Cerebellar cortex (tissue), 1 donor: ENCODE measurements at regions not wholly inside any gene's neighbourhood (a gene's known extent, or its start where the extent isn't known, plus 50 kb on each side); places are given as distances from the start of the nearest gene placed in this dataset.

ENCODE experiments used
- DNase-seq: peaks from one replicate; pipeline ENCODE4 v3.0.0-alpha.2; 2015; ENCODE audit warnings: low spot score

DNA sequence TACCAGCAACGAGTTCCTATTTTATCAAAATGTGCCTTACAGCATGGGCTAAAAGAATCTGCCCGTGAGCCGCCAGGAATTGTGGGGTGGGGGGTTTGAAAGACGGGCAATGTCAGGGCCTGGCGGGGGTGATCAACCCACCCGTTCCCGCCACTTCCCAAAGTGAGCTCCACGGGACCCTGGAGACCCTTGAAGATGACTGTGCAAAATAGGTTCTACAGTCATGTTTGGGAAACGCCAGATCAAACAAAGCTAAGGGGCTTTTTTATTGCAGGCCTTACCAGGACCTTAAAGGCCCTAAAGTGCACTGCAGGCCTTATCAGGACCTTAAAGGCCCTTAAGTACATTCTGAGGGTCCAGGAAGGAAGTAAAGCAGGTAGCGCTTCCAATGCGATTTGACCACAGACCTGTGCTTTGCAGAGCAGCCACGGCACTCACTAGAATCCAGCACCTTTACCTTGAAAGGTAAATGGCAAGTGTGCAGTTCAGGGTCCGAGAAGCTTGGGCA is 404.1 kb downstream of the SHANK2 start:
- DNase-seq, result no peak

DNA sequence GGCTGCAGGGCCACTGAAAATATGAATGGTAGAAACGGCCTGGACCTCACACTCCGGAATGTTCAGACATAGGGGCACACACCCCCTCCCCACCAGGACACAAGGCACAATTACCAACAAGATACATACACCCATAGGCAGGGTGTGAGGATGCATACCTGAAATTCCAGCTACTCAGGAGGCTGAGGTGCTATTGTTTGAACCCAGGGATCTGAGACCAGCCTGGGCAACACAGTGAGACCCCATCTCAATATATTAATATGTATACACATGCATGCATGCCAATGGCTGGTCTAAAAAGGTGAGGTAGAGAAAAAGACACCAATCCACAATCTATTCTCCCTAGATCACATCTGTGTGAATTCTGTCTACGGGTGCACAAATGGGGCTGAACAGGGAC is 403.3 kb downstream of the SHANK2 start:
- no peak for DNase-seq

DNA sequence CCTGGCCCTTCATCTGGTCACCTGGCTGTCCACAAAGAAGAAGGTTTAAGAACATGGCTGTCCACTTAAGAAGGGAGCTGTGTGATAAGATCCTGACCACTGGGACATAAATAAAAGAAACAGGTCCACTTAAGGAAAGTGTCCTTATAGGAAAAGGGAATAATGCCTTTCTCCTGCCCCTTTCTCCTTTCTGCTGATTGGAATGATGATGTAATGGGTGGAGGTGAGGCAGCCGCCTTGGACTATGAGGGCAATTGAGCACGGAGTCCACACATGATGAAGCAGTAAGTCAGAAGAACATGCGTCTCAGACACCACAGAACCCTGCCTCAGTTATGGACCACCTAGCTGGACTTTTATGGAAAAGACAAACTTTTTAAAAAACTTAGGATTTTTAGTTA is 401.1 kb downstream of the SHANK2 start:
- DNase-seq, result no peak

DNA sequence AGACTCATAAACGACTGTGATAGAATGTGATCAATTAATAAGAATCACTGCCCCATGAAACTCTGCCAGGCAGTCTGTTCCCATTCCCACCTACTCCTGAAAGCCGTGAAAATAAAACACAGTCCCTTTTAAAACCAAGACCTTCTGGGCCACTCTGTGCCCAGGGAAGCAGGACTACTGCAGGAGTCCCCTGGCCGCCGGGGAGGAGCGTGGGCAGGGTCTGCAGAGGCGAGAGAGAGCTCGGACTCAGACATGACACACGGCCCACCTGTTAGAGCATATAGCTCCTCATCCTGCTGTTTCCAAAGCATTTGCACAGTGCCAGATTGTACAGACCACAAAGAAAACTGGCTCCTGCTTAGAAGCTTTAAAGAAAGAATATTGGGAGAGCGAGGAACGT is 400.5 kb downstream of the SHANK2 start:
- no peak for DNase-seq

DNA sequence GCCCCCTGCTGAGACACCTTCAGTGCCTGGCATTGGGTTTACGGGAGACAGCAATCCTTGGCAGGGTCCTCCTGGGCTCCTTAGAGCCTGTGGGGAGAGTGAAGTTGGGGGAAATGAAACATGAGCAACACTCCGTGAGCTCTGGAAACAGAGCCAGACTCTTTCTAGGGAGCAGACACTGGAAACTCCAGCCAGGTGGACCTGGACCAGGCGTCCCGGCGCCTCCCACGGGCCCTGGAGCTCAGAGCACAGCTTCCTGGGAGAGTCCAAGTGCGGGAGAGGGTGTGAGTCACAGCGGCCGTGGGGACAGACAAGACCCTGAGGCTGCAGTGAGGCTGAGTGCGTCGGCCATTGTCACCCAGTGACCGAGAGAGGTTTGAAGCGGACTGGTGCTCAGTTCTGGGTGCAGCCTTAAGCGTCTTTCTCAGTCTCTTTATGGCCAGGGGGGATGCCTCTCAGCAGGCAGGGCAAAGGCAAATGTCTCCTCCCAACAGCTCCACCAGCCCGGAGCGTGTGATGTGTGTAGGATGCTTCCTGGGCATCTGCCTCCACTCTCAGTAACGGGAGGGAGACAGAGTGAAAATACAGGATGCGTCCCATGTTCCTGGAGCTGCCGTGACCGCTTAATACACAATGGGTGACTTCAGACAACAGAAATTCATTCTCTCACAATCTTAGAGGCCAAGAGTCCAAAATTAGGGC is 399.2 kb downstream of the SHANK2 start:
- no peak for DNase-seq

DNA sequence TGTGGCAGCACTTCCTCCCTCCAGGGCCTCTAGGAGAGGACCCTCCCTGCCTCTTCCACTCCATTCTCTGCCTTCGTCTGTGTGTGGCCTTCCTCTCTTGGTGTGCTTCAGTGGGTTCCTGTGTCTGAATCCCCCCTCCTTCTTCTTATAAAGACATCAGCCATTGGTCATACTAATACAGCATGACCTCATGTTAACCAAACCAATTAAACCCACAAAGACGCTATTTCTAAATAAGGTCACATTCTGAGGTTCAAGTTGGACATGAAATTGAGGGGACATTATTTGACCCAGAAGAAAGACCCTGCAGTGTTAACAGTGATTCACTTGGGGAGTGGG is 398.6 kb downstream of the SHANK2 start:
- no peak for DNase-seq

DNA sequence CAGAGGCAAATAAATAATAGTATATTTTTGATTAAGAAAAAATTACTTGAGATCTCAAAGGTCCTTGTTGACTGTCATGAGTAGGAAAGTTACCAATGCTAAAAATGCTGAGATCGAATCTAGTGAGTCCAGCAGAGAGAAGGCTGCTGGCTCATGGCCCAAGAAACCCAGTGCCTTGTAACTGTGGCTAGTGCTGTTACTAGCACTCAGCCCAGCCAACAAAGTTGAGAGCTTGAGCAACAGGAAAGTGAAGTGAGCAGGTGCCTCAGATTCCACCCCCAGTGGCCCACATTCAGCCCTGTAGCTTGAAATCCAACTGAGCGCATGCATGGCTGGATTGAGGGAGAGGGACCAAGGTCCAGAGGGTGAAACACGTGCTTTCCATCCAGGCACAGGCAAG is 398.2 kb downstream of the SHANK2 start:
- DNase-seq, result no peak

DNA sequence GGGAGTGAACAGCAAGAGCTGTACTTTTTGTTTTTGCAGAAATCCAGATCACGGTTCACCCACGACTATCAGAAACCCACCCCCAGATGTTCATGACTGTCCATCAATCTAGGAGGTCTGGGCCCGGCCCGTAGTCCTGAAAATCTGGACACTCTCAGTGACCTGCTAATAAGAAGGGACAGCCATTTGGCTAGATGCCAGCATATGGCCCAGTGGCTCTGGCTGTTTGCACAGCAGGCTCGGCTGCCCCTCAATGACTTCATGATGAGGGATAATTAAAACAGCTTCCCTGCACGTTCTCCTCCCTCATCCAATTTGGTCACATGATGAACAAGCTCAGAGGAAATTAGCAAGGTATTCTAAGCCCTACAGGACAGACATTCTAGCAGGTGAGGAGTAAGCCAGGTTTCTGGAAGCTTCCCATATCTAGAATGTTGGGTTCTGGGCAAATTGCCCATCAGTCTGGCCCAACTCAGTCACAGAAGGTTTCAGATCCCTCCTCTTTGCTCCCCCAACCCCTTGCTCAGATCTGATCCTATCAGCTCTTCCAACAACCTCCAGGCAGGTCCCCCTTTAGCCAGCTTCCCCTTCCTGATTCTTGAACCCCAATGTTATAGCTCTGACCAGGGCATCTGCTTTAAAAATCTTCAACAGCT is 397.3 kb downstream of the SHANK2 start:
- peak; percentile 47 for DNase-seq

DNA sequence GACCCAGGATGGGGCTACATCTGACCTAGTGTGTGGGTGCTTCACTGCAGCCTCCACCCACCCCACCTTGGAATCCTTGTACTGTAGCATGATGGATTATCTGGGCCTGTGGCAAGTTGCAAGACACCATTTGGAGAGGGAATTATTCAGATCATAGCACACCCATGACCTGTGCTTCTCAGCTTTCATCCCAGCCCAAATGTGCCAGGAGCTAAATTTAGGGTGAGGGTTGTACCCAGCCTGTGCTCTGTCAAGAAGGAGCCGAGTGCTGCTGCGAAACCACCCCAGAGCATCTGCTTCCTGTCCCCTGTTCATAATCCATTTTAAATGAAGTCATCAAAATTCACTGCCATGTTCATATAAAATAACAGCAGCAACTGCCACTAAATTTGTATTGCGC is 394.5 kb downstream of the SHANK2 start:
- DNase-seq, result no peak

DNA sequence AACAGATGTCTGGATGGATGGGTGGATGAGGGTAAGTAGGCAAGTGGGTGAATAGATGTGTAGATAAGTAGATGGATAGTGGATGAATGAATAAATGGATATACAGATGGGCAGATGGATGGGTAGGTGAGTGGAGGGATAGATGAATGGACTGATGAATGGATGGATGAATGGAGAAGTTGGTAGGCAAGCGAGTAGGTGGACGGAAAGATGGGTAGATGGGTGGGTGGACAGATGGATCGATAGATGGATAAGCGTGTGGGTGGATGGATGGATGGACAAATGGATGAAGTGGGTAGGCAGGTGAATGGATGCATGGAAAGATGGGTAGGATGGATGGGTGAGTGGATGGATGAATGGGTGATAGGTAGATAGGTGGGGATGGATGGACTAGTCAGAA is 393.2 kb downstream of the SHANK2 start:
- no peak for DNase-seq

DNA sequence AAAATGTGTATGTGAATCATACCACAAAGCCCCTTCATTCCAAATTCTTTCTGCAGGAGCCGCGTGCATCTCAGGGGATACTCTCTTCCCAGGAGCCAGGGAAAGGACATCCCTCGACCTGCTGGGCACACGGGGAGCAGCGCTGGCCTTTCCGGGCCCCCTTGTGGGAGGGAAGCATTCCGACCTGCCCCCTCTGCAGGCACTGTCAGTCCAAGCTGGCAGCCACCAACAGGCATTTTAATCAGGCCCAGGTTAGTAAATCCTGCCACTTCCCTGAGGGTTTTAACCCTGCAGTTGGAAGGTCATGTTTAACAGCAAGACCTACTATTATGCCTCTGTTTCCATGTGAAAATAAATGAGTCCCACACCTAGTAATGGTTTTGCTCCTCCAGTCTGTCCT is 391.5 kb downstream of the SHANK2 start:
- no peak for DNase-seq

DNA sequence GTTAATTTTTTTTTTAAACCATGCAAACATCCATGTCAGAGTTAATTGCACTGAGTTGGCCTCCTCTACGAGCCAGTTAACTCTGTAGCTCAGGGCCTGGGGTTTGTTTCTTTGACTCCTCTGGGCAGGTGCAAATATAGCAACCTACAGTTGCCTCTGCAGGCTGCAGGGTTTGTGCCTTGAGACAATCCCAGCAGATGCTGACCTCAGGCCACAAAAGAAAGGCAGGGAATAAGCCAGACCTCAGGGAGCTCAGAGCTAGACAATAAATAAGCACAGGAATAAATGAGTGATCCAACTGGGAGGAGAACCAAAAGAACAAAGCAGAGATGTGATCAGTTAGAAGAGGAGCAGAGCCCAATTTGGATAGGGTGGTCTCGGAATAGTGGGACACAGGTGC is 390.8 kb downstream of the SHANK2 start:
- DNase-seq, result no peak

DNA sequence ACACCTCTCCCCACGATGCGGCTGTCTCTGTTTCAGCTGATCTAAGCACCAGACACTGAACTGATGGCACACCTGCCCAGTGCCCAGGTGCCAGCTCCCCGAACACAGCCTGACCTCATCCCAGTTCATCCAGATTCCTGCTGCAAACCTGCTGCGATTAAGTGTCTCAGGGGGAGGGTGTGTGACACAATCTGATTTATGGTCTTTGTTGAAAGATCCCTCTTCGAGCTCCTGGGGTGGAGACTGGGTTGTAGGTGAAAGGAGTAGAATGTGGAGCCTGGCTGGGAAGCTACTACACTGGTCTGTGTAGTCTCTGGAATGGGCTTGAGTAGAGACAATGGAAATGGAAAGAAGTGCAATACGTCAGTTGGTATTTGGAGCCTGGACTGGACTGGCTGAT is 390.3 kb downstream of the SHANK2 start:
- DNase-seq, result no peak

DNA sequence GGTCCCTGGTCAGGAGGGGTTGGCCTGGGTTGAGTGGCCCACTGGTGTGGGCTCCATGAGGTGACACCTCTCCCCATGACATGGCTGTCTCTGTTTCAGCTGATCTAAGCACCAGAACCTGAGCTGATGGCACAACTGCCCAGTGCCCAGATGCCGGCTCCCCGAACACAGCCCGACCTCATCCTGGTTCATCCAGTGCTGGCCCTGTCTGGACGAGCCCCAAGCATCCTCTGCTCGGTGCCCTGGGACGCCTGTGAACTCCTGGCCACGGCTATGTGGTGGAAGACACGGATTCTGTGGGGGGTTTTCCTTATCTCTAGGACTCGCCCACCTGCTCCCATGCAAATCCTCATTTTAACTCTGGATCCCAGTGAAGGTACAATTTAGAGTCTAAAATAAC is 389.2 kb downstream of the SHANK2 start:
- DNase-seq, result no peak

DNA sequence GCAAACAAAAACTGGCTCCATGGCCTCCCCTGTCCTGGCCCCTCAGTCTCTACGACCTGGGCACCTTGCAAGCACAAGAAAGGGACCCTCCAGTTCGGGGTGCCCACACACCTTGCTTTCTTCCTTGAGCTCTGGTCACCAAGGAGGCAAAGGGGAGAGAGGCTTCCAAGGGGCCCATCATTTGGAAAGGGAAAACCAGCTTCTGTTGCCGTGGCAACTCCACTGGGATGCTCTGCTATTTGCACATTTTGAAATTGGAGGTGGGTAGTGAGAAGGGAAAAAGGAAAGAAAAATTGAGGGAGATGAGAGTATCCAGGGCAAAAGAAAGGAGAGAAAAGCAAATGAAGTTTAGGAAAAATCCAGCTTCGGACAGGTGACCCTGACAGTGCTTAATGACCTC is 388.4 kb downstream of the SHANK2 start:
- DNase-seq, result no peak

DNA sequence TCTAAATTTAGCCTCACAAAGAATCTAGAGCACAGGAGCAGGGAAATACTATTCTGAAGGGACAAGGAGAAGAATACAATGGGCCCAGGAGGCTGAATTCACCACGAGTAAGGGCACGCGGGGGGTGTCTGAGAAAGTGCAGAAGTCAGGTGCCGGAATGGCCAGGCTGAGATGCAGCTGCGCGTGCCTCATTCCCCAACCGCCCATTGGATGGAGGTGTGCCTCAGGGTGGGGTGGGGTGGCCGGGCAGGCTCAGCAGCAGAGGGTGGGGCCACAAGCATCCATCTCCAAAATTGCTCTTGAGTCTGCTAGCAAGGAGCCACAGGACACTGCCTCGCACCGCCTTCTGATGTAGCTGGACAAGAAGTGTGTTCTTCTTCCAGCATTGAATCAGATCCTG is 387.0 kb downstream of the SHANK2 start:
- no peak for DNase-seq

DNA sequence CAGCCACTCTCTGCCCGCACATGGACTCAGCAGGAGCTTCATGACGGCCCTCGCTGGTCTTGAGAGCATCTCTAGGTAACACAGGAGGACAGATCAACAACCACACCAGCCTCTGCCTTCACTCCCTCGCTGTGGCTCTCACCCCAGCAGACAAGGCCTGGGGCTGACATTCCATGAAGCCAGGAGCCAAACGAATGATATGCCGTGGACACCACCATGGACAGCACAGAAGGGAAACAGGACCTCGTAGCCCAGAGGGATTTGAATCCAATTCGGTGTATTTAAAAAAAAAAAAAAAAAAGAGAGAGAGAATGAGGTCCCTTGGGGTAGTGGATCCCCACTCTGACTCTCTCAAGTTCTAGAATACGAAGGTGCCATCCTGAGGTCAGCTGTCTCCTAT is 385.5 kb downstream of the SHANK2 start:
- no peak for DNase-seq

DNA sequence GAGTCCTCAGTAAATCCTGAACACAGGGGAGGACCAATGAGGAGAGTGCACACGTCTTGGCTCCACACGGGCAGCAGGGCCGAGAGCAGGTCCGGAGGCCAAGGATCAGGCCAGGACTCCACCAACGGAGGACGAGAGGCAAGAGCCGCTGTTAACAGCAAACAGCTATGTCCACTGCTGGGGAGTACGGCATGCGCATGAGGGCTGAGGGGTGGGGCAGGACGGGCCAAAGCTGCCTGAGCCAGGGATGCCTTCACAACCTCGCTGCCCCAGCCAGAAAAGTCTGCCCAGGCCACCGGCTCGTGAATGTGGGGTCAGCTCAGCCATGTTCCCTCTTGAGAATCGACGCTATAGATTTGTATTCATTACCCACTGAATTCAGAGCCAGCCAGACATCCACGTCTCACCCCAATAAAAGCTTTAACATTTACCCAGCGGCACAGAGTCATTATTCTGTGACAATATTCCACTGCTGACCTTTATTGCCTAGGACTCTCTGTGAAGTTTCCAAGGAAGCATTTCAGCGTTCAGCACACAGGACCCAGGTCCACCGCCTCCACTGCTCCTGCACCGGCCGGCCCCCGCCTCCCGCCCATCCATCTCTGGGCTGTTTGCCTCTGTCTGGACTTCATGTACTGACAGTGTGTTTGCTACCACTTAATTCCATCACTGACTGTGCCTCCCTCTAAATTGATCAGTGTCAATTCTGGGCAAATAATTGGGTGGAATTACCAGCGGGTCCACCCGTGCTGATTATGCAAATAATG is 384.9 kb downstream of the SHANK2 start:
- no peak for DNase-seq

DNA sequence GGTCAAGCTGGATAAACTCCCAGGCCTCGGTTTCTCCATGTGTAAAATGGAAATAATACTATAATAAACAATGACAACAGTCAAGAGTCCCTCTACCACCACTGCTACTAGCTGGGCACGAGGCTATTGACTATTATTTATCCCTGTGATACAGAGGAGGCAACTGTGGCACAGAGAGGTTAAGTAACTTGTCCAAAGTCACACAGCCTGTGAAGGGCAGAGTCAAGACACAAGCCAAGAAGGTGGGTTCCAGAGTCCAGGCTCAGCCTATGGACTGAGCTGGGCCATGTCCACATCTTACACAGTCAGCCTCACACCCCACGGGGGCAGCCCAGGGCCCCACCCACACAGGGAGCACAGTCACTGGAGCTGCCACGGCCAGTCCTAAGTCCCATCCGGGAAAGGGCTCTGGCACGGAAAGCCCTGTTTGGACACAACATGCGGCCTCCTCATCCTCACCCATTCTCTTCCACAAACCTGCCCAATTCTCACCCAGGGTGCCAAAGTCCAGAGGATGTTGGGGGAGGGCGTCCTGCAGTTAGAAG is 384.0 kb downstream of the SHANK2 start:
- DNase-seq, result no peak

DNA sequence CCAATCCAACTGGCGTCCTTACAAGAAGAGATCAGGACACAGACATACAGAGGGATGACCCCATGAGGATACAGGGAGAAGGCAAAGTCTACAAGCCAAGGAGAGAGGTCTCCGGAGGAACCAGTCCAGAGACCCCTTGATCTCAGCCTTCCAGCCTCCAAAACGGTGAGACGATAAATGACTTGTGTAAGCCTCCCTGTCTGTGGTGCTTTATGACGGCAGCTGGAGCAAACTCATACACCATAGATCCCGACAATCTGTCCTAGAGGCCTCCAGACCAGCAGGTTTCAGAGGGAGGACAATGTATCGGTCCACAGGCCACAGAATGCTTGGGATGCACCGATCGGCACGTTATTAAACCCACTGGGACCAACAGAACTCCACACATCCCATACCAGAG is 383.3 kb downstream of the SHANK2 start:
- DNase-seq, result no peak

DNA sequence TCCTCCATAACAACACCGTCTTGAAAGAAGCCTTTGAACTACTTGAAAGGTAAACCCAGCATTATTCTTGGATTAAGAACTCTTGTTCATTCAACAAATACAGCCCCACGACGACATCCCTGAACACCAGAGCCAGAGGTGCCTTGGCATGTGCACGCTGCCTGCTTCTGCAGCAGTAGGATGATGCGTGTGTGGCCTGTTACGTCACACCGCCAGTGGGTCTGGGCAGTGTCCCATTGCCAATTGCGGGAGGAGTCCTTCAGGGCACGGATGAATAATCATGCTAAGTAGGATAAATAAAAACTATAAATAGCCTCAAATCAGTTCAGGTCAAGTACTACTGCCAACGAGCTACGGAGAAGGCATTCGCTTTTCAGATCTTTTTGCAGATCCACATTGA is 380.5 kb downstream of the SHANK2 start:
- DNase-seq, result no peak

DNA sequence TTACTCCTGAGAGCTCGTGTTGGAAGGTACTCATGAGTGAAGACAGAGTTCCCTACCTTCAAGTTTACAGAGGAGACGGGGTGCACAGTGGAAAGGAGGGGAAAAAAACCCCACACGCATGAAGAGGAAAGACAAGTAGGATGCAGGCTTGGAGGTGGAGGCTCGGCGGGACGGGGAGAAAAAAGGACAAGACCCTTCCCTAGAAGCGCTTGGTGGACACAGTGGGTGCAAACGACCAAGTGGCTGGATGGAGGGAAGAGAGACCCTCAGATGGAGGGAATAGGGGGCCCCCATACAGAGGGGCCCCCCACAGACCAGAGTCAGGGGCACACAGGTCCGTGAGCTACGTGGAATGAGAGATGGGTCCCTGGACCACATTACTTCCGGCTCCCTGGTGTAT is 380.1 kb downstream of the SHANK2 start:
- no peak for DNase-seq
